Neuronal stem cell (in vitro differentiated cells): ENCODE measurements at regions not wholly inside any gene's neighbourhood (a gene's known extent, or its start where the extent isn't known, plus 50 kb on each side); places are given as distances from the start of the nearest gene placed in this dataset.
"Not testable (repeated sequence)": the region's sequence is repeated elsewhere in the genome, so short reads cannot be mapped to it uniquely, and the experiment has no call there.

Experiments
- DNase-seq: peaks from one replicate; pipeline ENCODE4 v3.0.0-alpha.2; 2013; ENCODE audit warnings: low spot score
- H2AFZ ChIP-seq: one replicate; pipeline ENCODE4 v1.6.1; 2013; ENCODE audit warnings: mild to moderate bottlenecking, low read length, inconsistent platforms
- H2AK5ac ChIP-seq: 2 replicates; pipeline ENCODE4 v1.6.1; 2013; ENCODE audit warnings: low read depth, mild to moderate bottlenecking, inconsistent platforms, low read length, moderate library complexity, mixed read lengths
- H2BK120ac ChIP-seq: 2 replicates; pipeline ENCODE4 v1.6.1; 2013; ENCODE audit warnings: low read depth, mild to moderate bottlenecking, inconsistent platforms, low read length, moderate library complexity, mixed read lengths
- H2BK12ac ChIP-seq: one replicate; pipeline ENCODE4 v1.6.1; 2013; ENCODE audit warnings: low read length, inconsistent platforms
- H2BK15ac ChIP-seq: 2 replicates; pipeline ENCODE4 v1.6.1; 2013; ENCODE audit warnings: mild to moderate bottlenecking, low read length, inconsistent platforms, mixed read lengths
- H2BK5ac ChIP-seq: one replicate; pipeline ENCODE4 v1.6.1; 2013; ENCODE audit warnings: inconsistent platforms, mild to moderate bottlenecking, low read length, moderate library complexity
- H3K14ac ChIP-seq: one replicate; pipeline ENCODE4 v1.6.1; 2013; ENCODE audit warnings: low read length, inconsistent platforms
- H3K18ac ChIP-seq: 2 replicates; pipeline ENCODE4 v1.6.1; 2013; ENCODE audit warnings: low read length, inconsistent platforms
- H3K23ac ChIP-seq: 2 replicates; pipeline ENCODE4 v1.6.1; 2013; ENCODE audit warnings: low read depth, mild to moderate bottlenecking, mixed read lengths, low read length, inconsistent platforms; ENCODE audit not compliant: poor library complexity
- H3K27ac ChIP-seq: replicated peaks from 3 replicates; pipeline ENCODE4 v1.5.1; 2013; ENCODE audit warnings: low read length, inconsistent platforms
- H3K27me3 ChIP-seq, 3 experiments: 2 replicates each; pipeline ENCODE4 v1.6.1; 2013; ENCODE audit warnings: low read length in 3 of 3, mild to moderate bottlenecking in 2 of 3, inconsistent platforms in 1 of 3, low read depth in 1 of 3, mixed read lengths in 1 of 3, moderate library complexity in 1 of 3; ENCODE audit not compliant: control insufficient read depth in 3 of 3, insufficient read depth in 3 of 3
- H3K36me3 ChIP-seq, 2 donors: replicated peaks in 1 of 2; 2 replicates each; pipeline ENCODE4 v1.6.1; 2013; ENCODE audit warnings: low read length in 2 of 2; ENCODE audit not compliant: control insufficient read depth in 2 of 2, insufficient read depth in 2 of 2
- H3K4ac ChIP-seq: 2 replicates; pipeline ENCODE4 v1.6.1; 2013; ENCODE audit warnings: inconsistent platforms, mild to moderate bottlenecking, low read length, moderate library complexity
- H3K4me1 ChIP-seq, 2 donors: 1 replicate in 1 of 2; 2 replicates in 1 of 2; pipeline ENCODE4 v1.6.1; 2013; ENCODE audit warnings: low read length in 2 of 2, low read depth in 1 of 2; ENCODE audit not compliant: control insufficient read depth in 2 of 2, insufficient read depth in 1 of 2
- H3K4me2 ChIP-seq: one replicate; pipeline ENCODE4 v1.6.1; 2013; ENCODE audit warnings: mild to moderate bottlenecking, low read length, inconsistent platforms; ENCODE audit not compliant: insufficient read depth, poor library complexity, severe bottlenecking
- H3K4me3 ChIP-seq, 2 donors: 2 replicates each; pipeline ENCODE4 v1.5.1; 2013; ENCODE audit warnings: low read length in 2 of 2, mild to moderate bottlenecking in 2 of 2, inconsistent platforms in 1 of 2, moderate library complexity in 1 of 2
- H3K79me1 ChIP-seq: one replicate; pipeline ENCODE4 v1.6.1; 2013; ENCODE audit warnings: low read depth, mild to moderate bottlenecking, inconsistent platforms, low read length, moderate library complexity
- H3K9ac ChIP-seq: one replicate; pipeline ENCODE4 v1.6.1; 2013; ENCODE audit warnings: mild to moderate bottlenecking, low read depth, low read length, inconsistent platforms; ENCODE audit not compliant: poor library complexity
- H3K9me3 ChIP-seq, 2 donors: replicated peaks in 1 of 2; 2 replicates each; pipeline versions ENCODE3 to v1.6.1; 2013; ENCODE audit warnings: low read length in 2 of 2, mild to moderate bottlenecking in 2 of 2, inconsistent platforms in 1 of 2, low read depth in 1 of 2, mixed read lengths in 1 of 2, moderate library complexity in 1 of 2; ENCODE audit not compliant: control insufficient read depth in 2 of 2, insufficient read depth in 1 of 2
- H4K8ac ChIP-seq: one replicate; pipeline ENCODE4 v1.6.1; 2013; ENCODE audit warnings: low read depth, mild to moderate bottlenecking, inconsistent platforms, low read length, moderate library complexity
- H4K91ac ChIP-seq: one replicate; pipeline ENCODE4 v1.6.1; 2013; ENCODE audit warnings: low read length, low read depth, mild to moderate bottlenecking, inconsistent platforms; ENCODE audit not compliant: poor library complexity
- WGBS, 2 donors: extraction: QIAGEN DNeasy Blood & Tissue Kit; methylation state at CpG; one replicate each; pipeline ENCODE4 v1.1.7; 2013; ENCODE audit warnings: missing lambda C conversion rate in 2 of 2, mixed read lengths in 1 of 2; ENCODE audit not compliant: insufficient read length in 2 of 2, insufficient replicate concordance in 1 of 2; ENCODE audit errors: extremely low coverage in 2 of 2; 5-methylcytosine and 5-hydroxymethylcytosine counted together

GRCh38 chr5:98187945-98188344 lies 585.5 kb upstream of the RGMB start:
- no peak overlapping the region for H4K91ac ChIP-seq
- no peak overlapping the region for H2AK5ac ChIP-seq
- H3K4me1 ChIP-seq, result no peaks in the 10 kb centered on the region
- no peak overlapping the region for H3K9ac ChIP-seq
- H3K27me3 ChIP-seq, result no peaks in the 10 kb centered on the region
- H2BK15ac ChIP-seq, result no peak overlapping the region
- no peak overlapping the region for H2BK12ac ChIP-seq
- H3K27ac ChIP-seq, result no peak overlapping the region
- H3K4ac ChIP-seq, result no peak overlapping the region
- WGBS, 2 donors, result no CpG with 5 or more reads among the region's 1 CpG
- no peak overlapping the region for H3K18ac ChIP-seq
- H3K9me3 ChIP-seq, result peaks cover 0 to 5% of the 10 kb centered on the region in 2 donors
- no peaks in the 10 kb centered on the region for H3K36me3 ChIP-seq
- no peak overlapping the region for H2AFZ ChIP-seq
- H3K4me3 ChIP-seq, result no peak overlapping the region
- H2BK120ac ChIP-seq, result no peak overlapping the region
- H4K8ac ChIP-seq, result no peak overlapping the region
- no peak overlapping the region for H3K4me2 ChIP-seq
- DNase-seq, result no peak
- no peak overlapping the region for H2BK5ac ChIP-seq
- H3K79me1 ChIP-seq, result no peaks in the 10 kb centered on the region
- no peak overlapping the region for H3K23ac ChIP-seq
- no peak overlapping the region for H3K14ac ChIP-seq

GRCh38 chr5:98190344-98190743 lies 583.1 kb upstream of the RGMB start:
- H2AFZ ChIP-seq, H3K9ac ChIP-seq, H3K79me1 ChIP-seq, H4K8ac ChIP-seq, H3K27me3 ChIP-seq, H3K23ac ChIP-seq, H3K36me3 ChIP-seq, H3K4me1 ChIP-seq, H2BK120ac ChIP-seq, DNase-seq, H2BK5ac ChIP-seq, H2BK15ac ChIP-seq, H3K27ac ChIP-seq, H2BK12ac ChIP-seq, H3K9me3 ChIP-seq, H3K4ac ChIP-seq, H4K91ac ChIP-seq, H3K18ac ChIP-seq, H3K14ac ChIP-seq, H2AK5ac ChIP-seq, H3K4me3 ChIP-seq, H3K4me2 ChIP-seq: not testable (repeated sequence)
- no CpG with 5 or more reads among the region's 4 CpGs for WGBS, 2 donors

DNA sequence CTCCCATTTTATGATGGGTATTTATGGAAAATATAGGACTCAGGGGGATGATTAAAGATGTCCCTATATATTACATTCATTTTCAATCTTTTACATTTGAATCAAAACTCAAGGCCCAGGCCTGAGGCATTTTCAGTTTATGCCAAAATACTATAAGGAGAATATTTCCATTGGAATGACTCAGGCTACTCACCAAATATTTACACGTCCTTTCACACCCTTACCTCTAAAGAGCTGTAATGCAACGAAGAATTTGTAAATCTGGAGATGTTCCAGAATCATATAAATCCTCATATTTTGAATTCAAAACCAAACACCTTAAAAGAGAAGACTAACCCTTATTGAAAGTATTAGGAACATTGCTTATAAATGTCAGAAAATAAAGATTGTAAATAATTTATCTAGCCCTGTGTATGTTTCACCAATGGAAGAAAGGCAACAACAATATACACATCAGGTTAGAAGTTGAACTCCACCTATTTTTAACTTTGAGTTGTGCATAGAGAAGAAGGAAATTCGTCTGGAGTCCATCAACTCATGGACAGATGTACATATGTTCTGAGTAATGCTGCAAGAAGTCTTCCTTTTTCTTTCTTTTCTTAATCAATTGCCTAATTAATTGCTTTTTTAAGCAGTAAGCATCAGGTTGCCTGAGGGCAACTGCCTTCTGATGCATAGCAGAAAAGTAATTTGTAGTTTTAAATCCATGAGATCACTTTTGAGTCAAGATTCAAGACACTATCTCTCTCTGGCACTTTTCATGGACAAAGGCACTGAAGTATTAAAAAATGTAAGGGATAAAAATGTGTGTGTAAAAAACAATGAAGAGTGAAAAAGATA lies 579.3 kb upstream of the RGMB start:
- Histone ChIP-seq H2BK15ac (no peak overlapping the region), H3K27me3 (no peaks in the 10 kb centered on the region), H3K23ac (no peak overlapping the region), H3K9me3 (no peaks in the 10 kb centered on the region), H3K18ac (no peak overlapping the region), H4K91ac (no peak overlapping the region), H3K4me2 (no peak overlapping the region), H4K8ac (no peak overlapping the region), H3K4me1 (no peaks in the 10 kb centered on the region), H3K79me1 (no peaks in the 10 kb centered on the region), H2AK5ac (no peak overlapping the region), H2BK5ac (no peak overlapping the region), H3K14ac (no peak overlapping the region), H2AFZ (no peak overlapping the region), H2BK12ac (no peak overlapping the region), H3K36me3 (no peaks in the 10 kb centered on the region), H3K27ac (no peak overlapping the region), H3K9ac (no peak overlapping the region), H2BK120ac (no peak overlapping the region), H3K4ac (no peak overlapping the region), H3K4me3 (no peak overlapping the region)
- no CpG with 5 or more reads among the region's 3 CpGs for WGBS, 2 donors
- DNase-seq, result no peak

- Histone ChIP-seq H3K4ac (no peak overlapping the region), H2AK5ac (no peak overlapping the region), H3K9ac (no peak overlapping the region), H2BK15ac (no peak overlapping the region), H3K9me3 (peaks cover 0 to 3% of the 10 kb centered on the region in 2 donors), H2AFZ (peak overlapping the region; percentile 38), H4K91ac (no peak overlapping the region), H3K23ac (no peak overlapping the region), H2BK120ac (no peak overlapping the region), H3K27me3 (no peaks in the 10 kb centered on the region), H3K79me1 (no peaks in the 10 kb centered on the region), H3K14ac (no peak overlapping the region), H3K4me3 (no peak overlapping the region), H3K36me3 (no peaks in the 10 kb centered on the region), H4K8ac (no peak overlapping the region), H3K18ac (no peak overlapping the region), H3K4me1 (no peaks in the 10 kb centered on the region), H3K4me2 (no peak overlapping the region), H2BK5ac (no peak overlapping the region), H2BK12ac (no peak overlapping the region), H3K27ac (no peak overlapping the region)
- no CpG with 5 or more reads among the region's 9 CpGs for WGBS, 2 donors
- no peak for DNase-seq
Observed at GRCh38 chr5:98200726-98201541, 572.5 kb upstream of the RGMB start.
